Neural progenitor cell (in vitro differentiated cells): ENCODE measurements at regions not wholly inside any gene's neighbourhood (a gene's known extent, or its start where the extent isn't known, plus 50 kb on each side); places are given as distances from the start of the nearest gene placed in this dataset.

Experiments
- CTCF ChIP-seq: fragments of 200-600 bp; sonication (generic); IDR thresholded peaks from 2 replicates; pipeline ENCODE4 v1.5.1; 2017; ENCODE audit warnings: antibody characterized with exemption, mild to moderate bottlenecking
- EZH2 ChIP-seq: fragments of 200-600 bp; sonication (generic); IDR thresholded peaks from 2 replicates; pipeline ENCODE4 v1.6.1; 2017; ENCODE audit warnings: antibody characterized with exemption, mild to moderate bottlenecking, moderate library complexity

DNA sequence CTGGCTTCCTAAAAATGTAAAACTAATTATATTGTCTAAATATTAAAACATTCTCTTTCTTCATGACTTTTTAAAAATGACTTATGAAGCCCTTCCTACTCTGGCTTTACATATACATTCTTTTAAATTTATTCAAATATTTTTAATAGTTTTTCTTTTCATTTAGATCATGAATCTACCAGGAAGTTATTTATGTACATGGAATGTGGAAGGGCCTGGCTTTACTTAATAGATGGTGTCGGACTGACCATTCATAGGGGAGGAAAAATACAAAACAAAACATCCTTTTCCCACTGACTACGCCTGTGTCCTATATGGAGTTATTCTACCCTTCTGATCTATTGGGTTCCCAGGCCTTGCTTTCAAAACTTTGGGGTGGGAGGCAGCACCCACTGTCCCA lies 129.8 kb downstream of the MACROH2A1 start:
- TF ChIP-seq CTCF (no peak), EZH2 (no peak)
